ENCODE measurements at regions not wholly inside any gene's neighbourhood (a gene's known extent, or its start where the extent isn't known, plus 50 kb on each side); places are given as distances from the start of the nearest gene placed in this dataset.
"Not testable (repeated sequence)": the region's sequence is repeated elsewhere in the genome, so short reads cannot be mapped to it uniquely, and the experiment has no call there.

GRCh38 chrX:73913580-73913979, 61.1 kb upstream of the XIST start:
- H3K9me2 ChIP-seq (ENCODE audit: insufficient read depth, low read length) = no peaks in the 10 kb centered on the region
- H4K20me1 ChIP-seq (ENCODE audit: insufficient read depth, low read length) = no peaks in the 10 kb centered on the region
- no peak overlapping the region for H3K4me3 ChIP-seq (ENCODE audit: low read depth, low read length, poor library complexity, severe bottlenecking)
- no peak overlapping the region for H3K4me2 ChIP-seq (ENCODE audit: low read length)
- no peaks in the 10 kb centered on the region for H3K36me3 ChIP-seq (ENCODE audit: insufficient read depth, low read length)
- ChIA-PET POLR2A (interaction anchor here (0.6 kb wide), 1 partner anchor 353 kb away, joined by 5 read pairs; no protein-coding TSS in a partner anchor), CTCF (ENCODE audit: unreplicated experiment) (no interaction called here)
- no peak overlapping the region for H3K27ac ChIP-seq (ENCODE audit: low read depth, low read length, poor library complexity, severe bottlenecking)
- DNase-seq (ENCODE audit: low spot score) = no peak
- no peak for TF ChIP-seq CTCF (conservative IDR thresholded peaks at IDR 0.05; ENCODE audit: low read length)
- TF ChIP-seq EZH2phosphoT487 (IDR thresholded peaks at IDR 0.05; ENCODE audit: borderline replicate concordance, low read depth, low read length) = no peak
- H3K4me1 ChIP-seq (ENCODE audit: insufficient read depth, low read length, poor library complexity, severe bottlenecking) = no peaks in the 10 kb centered on the region
- no TSS peak for BruUV-seq (replicated peaks)
- intact Hi-C loops (cut with micrococcal nuclease; ENCODE audit: unreplicated experiment) = no loop called here
- H3K9me3 ChIP-seq (ENCODE audit: low read length) = no peaks in the 10 kb centered on the region
- H3K79me2 ChIP-seq (ENCODE audit: insufficient read depth, low read depth, low read length) = no peaks in the 10 kb centered on the region
- no peak overlapping the region for H2AFZ ChIP-seq (ENCODE audit: low read length)

DNA sequence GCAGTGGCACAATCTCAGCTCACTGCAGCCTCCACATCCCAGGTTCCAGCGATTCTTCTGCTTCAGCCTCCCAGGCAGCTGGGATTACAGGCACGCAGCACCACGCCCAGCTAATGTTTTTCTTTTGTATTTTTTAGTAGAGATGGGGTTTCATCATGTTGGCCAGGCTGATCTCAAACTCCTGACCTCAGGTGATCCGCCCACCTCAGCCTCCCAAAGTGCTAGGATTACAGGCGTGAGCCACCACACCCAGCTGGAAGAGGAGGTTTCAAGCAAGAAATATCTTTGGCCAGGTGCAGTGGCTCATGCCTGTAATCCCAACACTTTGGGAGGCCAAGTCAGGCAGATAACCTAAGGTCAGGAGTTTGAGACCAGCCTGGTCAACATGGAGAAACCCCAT, 59.4 kb upstream of the XIST start:
- H3K27ac ChIP-seq (ENCODE audit: low read depth, low read length, poor library complexity, severe bottlenecking); H3K4me1 ChIP-seq (ENCODE audit: insufficient read depth, low read length, poor library complexity, severe bottlenecking); DNase-seq (ENCODE audit: low spot score); CTCF ChIA-PET (ENCODE audit: unreplicated experiment); H4K20me1 ChIP-seq (ENCODE audit: insufficient read depth, low read length); intact Hi-C loops (cut with micrococcal nuclease; ENCODE audit: unreplicated experiment); BruUV-seq (replicated peaks); H3K9me2 ChIP-seq (ENCODE audit: insufficient read depth, low read length); H3K4me3 ChIP-seq (ENCODE audit: low read depth, low read length, poor library complexity, severe bottlenecking); H3K36me3 ChIP-seq (ENCODE audit: insufficient read depth, low read length); H3K4me2 ChIP-seq (ENCODE audit: low read length); H3K79me2 ChIP-seq (ENCODE audit: insufficient read depth, low read depth, low read length); H2AFZ ChIP-seq (ENCODE audit: low read length); H3K9me3 ChIP-seq (ENCODE audit: low read length): not testable (repeated sequence)
- POLR2A ChIA-PET = interaction anchor here (0.6 kb wide), 1 partner anchor 140 kb away, joined by 3 read pairs; no protein-coding TSS in a partner anchor

GRCh38 chrX:73905749-73906374, 53.3 kb upstream of the XIST start:
- CTCF ChIA-PET (ENCODE audit: unreplicated experiment); H3K4me2 ChIP-seq (ENCODE audit: low read length); BruUV-seq (replicated peaks): not testable (repeated sequence)

DNA sequence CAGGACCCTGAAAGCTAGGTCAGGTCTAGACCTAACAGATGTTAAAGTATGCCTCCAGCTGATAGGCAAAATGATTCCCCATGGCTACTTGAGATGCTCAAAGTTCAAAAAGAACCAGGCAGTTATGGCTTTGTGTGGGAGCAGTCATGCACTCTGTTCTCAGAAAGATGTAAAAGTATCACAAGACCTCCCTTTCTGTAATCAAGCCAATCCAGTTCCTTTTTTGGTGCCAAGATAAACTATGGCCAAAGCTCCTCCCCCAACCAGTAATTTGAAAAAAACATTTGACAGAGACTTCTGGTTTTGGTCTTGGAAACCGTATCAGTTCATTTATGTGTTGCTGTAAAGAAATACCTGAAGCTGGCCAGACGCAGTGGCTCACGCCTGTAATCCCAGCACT, 51.4 kb upstream of the XIST start:
- Histone ChIP-seq H3K4me1 (ENCODE audit: insufficient read depth, low read length, poor library complexity, severe bottlenecking) (no peaks in the 10 kb centered on the region), H3K79me2 (ENCODE audit: insufficient read depth, low read depth, low read length) (no peaks in the 10 kb centered on the region), H3K27ac (ENCODE audit: low read depth, low read length, poor library complexity, severe bottlenecking) (no peak overlapping the region), H3K9me2 (ENCODE audit: insufficient read depth, low read length) (no peaks in the 10 kb centered on the region), H3K4me2 (ENCODE audit: low read length) (no peak overlapping the region), H2AFZ (ENCODE audit: low read length) (no peak overlapping the region), H3K36me3 (ENCODE audit: insufficient read depth, low read length) (no peaks in the 10 kb centered on the region), H4K20me1 (ENCODE audit: insufficient read depth, low read length) (no peaks in the 10 kb centered on the region), H3K9me3 (ENCODE audit: low read length) (no peaks in the 10 kb centered on the region), H3K4me3 (ENCODE audit: low read depth, low read length, poor library complexity, severe bottlenecking) (no peak overlapping the region)
- no peak for DNase-seq (ENCODE audit: low spot score)
- CTCF ChIA-PET (ENCODE audit: unreplicated experiment) = no interaction called here
- POLR2A ChIA-PET = no interaction called here
- no TSS peak for BruUV-seq (replicated peaks)
- intact Hi-C loops (cut with micrococcal nuclease; ENCODE audit: unreplicated experiment) = no loop called here
- no peak for TF ChIP-seq CTCF (conservative IDR thresholded peaks at IDR 0.05; ENCODE audit: low read length)
- TF ChIP-seq EZH2phosphoT487 (IDR thresholded peaks at IDR 0.05; ENCODE audit: borderline replicate concordance, low read depth, low read length) = no peak

More at GRCh38 chrX:73905749-73906374, 53.3 kb upstream of the XIST start:
- H4K20me1 ChIP-seq (ENCODE audit: insufficient read depth, low read length); DNase-seq (ENCODE audit: low spot score); H3K27ac ChIP-seq (ENCODE audit: low read depth, low read length, poor library complexity, severe bottlenecking); H3K4me1 ChIP-seq (ENCODE audit: insufficient read depth, low read length, poor library complexity, severe bottlenecking); H2AFZ ChIP-seq (ENCODE audit: low read length); POLR2A ChIA-PET; H3K36me3 ChIP-seq (ENCODE audit: insufficient read depth, low read length); intact Hi-C loops (cut with micrococcal nuclease; ENCODE audit: unreplicated experiment); H3K9me2 ChIP-seq (ENCODE audit: insufficient read depth, low read length); H3K9me3 ChIP-seq (ENCODE audit: low read length); H3K79me2 ChIP-seq (ENCODE audit: insufficient read depth, low read depth, low read length); H3K4me3 ChIP-seq (ENCODE audit: low read depth, low read length, poor library complexity, severe bottlenecking): not testable (repeated sequence)
